ENCODE measurements at regions not wholly inside any gene's neighbourhood (a gene's known extent, or its start where the extent isn't known, plus 50 kb on each side); places are given as distances from the start of the nearest gene placed in this dataset.

GRCh38 chr17:5703736-5704135, 119.4 kb upstream of the NLRP1 start:
- peaks cover 27% of the 10 kb centered on the region for H3K27me3 Mint-ChIP-seq
- no peak overlapping the region for H3K4me3 Mint-ChIP-seq
- H3K4me1 Mint-ChIP-seq (ENCODE audit: low read depth) = no peaks in the 10 kb centered on the region
- no peak overlapping the region for H3K27ac Mint-ChIP-seq
- no peak for DNase-seq
- H3K36me3 Mint-ChIP-seq (ENCODE audit: low read depth) = no peaks in the 10 kb centered on the region
- H3K9me3 Mint-ChIP-seq = no peaks in the 10 kb centered on the region

- Mint-ChIP-seq H3K27me3 (peaks cover 28% of the 10 kb centered on the region), H3K9me3 (no peaks in the 10 kb centered on the region), H3K4me3 (no peak overlapping the region), H3K4me1 (ENCODE audit: low read depth) (no peaks in the 10 kb centered on the region), H3K36me3 (ENCODE audit: low read depth) (no peaks in the 10 kb centered on the region), H3K27ac (no peak overlapping the region)
- DNase-seq = no peak
Measured at GRCh38 chr17:5705081-5705875, 121.0 kb upstream of the NLRP1 start.

- Mint-ChIP-seq H3K27me3 (peaks cover 36% of the 10 kb centered on the region), H3K9me3 (no peaks in the 10 kb centered on the region), H3K36me3 (ENCODE audit: low read depth) (no peaks in the 10 kb centered on the region), H3K27ac (no peak overlapping the region), H3K4me1 (ENCODE audit: low read depth) (no peaks in the 10 kb centered on the region), H3K4me3 (no peak overlapping the region)
- no peak for DNase-seq
Measured at GRCh38 chr17:5705876-5706576, 121.7 kb upstream of the NLRP1 start.

- H3K9me3 Mint-ChIP-seq = no peaks in the 10 kb centered on the region
- H3K4me3 Mint-ChIP-seq = no peak overlapping the region
- no peak overlapping the region for H3K27ac Mint-ChIP-seq
- peak; percentile 68 for DNase-seq
- H3K36me3 Mint-ChIP-seq (ENCODE audit: low read depth) = no peaks in the 10 kb centered on the region
- no peaks in the 10 kb centered on the region for H3K4me1 Mint-ChIP-seq (ENCODE audit: low read depth)
- peaks cover 41% of the 10 kb centered on the region for H3K27me3 Mint-ChIP-seq
Measured at GRCh38 chr17:5706577-5707210, 122.4 kb upstream of the NLRP1 start.

- H3K27ac Mint-ChIP-seq = no peak overlapping the region
- H3K4me3 Mint-ChIP-seq = no peak overlapping the region
- H3K9me3 Mint-ChIP-seq = no peaks in the 10 kb centered on the region
- H3K36me3 Mint-ChIP-seq (ENCODE audit: low read depth) = no peaks in the 10 kb centered on the region
- H3K27me3 Mint-ChIP-seq = peaks cover 49% of the 10 kb centered on the region
- no peaks in the 10 kb centered on the region for H3K4me1 Mint-ChIP-seq (ENCODE audit: low read depth)
- no peak for DNase-seq
Measured at GRCh38 chr17:5707482-5707881, 123.2 kb upstream of the NLRP1 start.

GRCh38 chr17:5708344-5708743, 124.0 kb upstream of the NLRP1 start:
- H3K9me3 Mint-ChIP-seq = no peaks in the 10 kb centered on the region
- DNase-seq = no peak
- H3K4me3 Mint-ChIP-seq = no peak overlapping the region
- no peak overlapping the region for H3K27ac Mint-ChIP-seq
- peaks cover 54% of the 10 kb centered on the region for H3K27me3 Mint-ChIP-seq
- H3K36me3 Mint-ChIP-seq (ENCODE audit: low read depth) = no peaks in the 10 kb centered on the region
- no peaks in the 10 kb centered on the region for H3K4me1 Mint-ChIP-seq (ENCODE audit: low read depth)

GRCh38 chr17:5711344-5711743, 127.0 kb upstream of the NLRP1 start:
- H3K4me1 Mint-ChIP-seq (ENCODE audit: low read depth) = no peaks in the 10 kb centered on the region
- H3K36me3 Mint-ChIP-seq (ENCODE audit: low read depth) = no peaks in the 10 kb centered on the region
- no peak overlapping the region for H3K4me3 Mint-ChIP-seq
- peaks cover 70% of the 10 kb centered on the region for H3K27me3 Mint-ChIP-seq
- H3K9me3 Mint-ChIP-seq = no peaks in the 10 kb centered on the region
- H3K27ac Mint-ChIP-seq = no peak overlapping the region
- DNase-seq = no peak

- no peaks in the 10 kb centered on the region for H3K9me3 Mint-ChIP-seq
- peaks cover 75% of the 10 kb centered on the region for H3K27me3 Mint-ChIP-seq
- no peak for DNase-seq
- no peak overlapping the region for H3K4me3 Mint-ChIP-seq
- no peak overlapping the region for H3K27ac Mint-ChIP-seq
- H3K36me3 Mint-ChIP-seq (ENCODE audit: low read depth) = no peaks in the 10 kb centered on the region
- no peaks in the 10 kb centered on the region for H3K4me1 Mint-ChIP-seq (ENCODE audit: low read depth)
Measured at GRCh38 chr17:5714993-5715392, 130.7 kb upstream of the NLRP1 start.

GRCh38 chr17:5715478-5715877, 131.2 kb upstream of the NLRP1 start:
- H3K9me3 Mint-ChIP-seq = no peaks in the 10 kb centered on the region
- H3K36me3 Mint-ChIP-seq (ENCODE audit: low read depth) = no peaks in the 10 kb centered on the region
- DNase-seq = no peak
- H3K4me1 Mint-ChIP-seq (ENCODE audit: low read depth) = no peaks in the 10 kb centered on the region
- no peak overlapping the region for H3K4me3 Mint-ChIP-seq
- H3K27ac Mint-ChIP-seq = no peak overlapping the region
- H3K27me3 Mint-ChIP-seq = peaks cover 72% of the 10 kb centered on the region

GRCh38 chr17:5718726-5719125, 134.4 kb upstream of the NLRP1 start:
- no peaks in the 10 kb centered on the region for H3K36me3 Mint-ChIP-seq (ENCODE audit: low read depth)
- no peaks in the 10 kb centered on the region for H3K4me1 Mint-ChIP-seq (ENCODE audit: low read depth)
- peaks cover 59% of the 10 kb centered on the region for H3K27me3 Mint-ChIP-seq
- no peak overlapping the region for H3K4me3 Mint-ChIP-seq
- no peak for DNase-seq
- H3K9me3 Mint-ChIP-seq = no peaks in the 10 kb centered on the region
- H3K27ac Mint-ChIP-seq = no peak overlapping the region

GRCh38 chr17:5719976-5720375, 135.7 kb upstream of the NLRP1 start:
- no peak for DNase-seq
- H3K4me3 Mint-ChIP-seq = no peak overlapping the region
- peaks cover 52% of the 10 kb centered on the region for H3K27me3 Mint-ChIP-seq

GRCh38 chr17:5730373-5730772, 146.1 kb upstream of the NLRP1 start:
- no peak overlapping the region for H3K27ac Mint-ChIP-seq
- no peaks in the 10 kb centered on the region for H3K9me3 Mint-ChIP-seq
- peaks cover 35% of the 10 kb centered on the region for H3K27me3 Mint-ChIP-seq
- no peaks in the 10 kb centered on the region for H3K4me1 Mint-ChIP-seq (ENCODE audit: low read depth)
- H3K36me3 Mint-ChIP-seq (ENCODE audit: low read depth) = no peaks in the 10 kb centered on the region
- H3K4me3 Mint-ChIP-seq = no peak overlapping the region
- no peak for DNase-seq

More at GRCh38 chr17:5719976-5720375, 135.7 kb upstream of the NLRP1 start:
- H3K4me1 Mint-ChIP-seq (ENCODE audit: low read depth) = no peaks in the 10 kb centered on the region
- no peak overlapping the region for H3K27ac Mint-ChIP-seq
- H3K36me3 Mint-ChIP-seq (ENCODE audit: low read depth) = no peaks in the 10 kb centered on the region
- H3K9me3 Mint-ChIP-seq = peaks cover 5% of the 10 kb centered on the region

- no peak overlapping the region for H3K4me3 Mint-ChIP-seq
- H3K4me1 Mint-ChIP-seq (ENCODE audit: low read depth) = no peaks in the 10 kb centered on the region
- DNase-seq = no peak
- peaks cover 31% of the 10 kb centered on the region for H3K27me3 Mint-ChIP-seq
- no peak overlapping the region for H3K27ac Mint-ChIP-seq
- no peaks in the 10 kb centered on the region for H3K9me3 Mint-ChIP-seq
- no peaks in the 10 kb centered on the region for H3K36me3 Mint-ChIP-seq (ENCODE audit: low read depth)
Measured at GRCh38 chr17:5740937-5741336, 156.6 kb upstream of the NLRP1 start.

GRCh38 chr17:5741810-5742209, 157.5 kb upstream of the NLRP1 start:
- H3K27ac Mint-ChIP-seq = no peak overlapping the region
- no peaks in the 10 kb centered on the region for H3K36me3 Mint-ChIP-seq (ENCODE audit: low read depth)
- DNase-seq = no peak
- no peaks in the 10 kb centered on the region for H3K4me1 Mint-ChIP-seq (ENCODE audit: low read depth)
- H3K27me3 Mint-ChIP-seq = peaks cover 31% of the 10 kb centered on the region
- H3K4me3 Mint-ChIP-seq = no peak overlapping the region
- no peaks in the 10 kb centered on the region for H3K9me3 Mint-ChIP-seq

Data from activated T-cell treated with anti-CD3 and anti-CD28 coated beads, Interleukin-2, amount 50 U/mL, for 24 hours (primary cell).